NCI-H1694 treated with DMSO at 0.1 percent for 48 hours (cell line): ENCODE measurements at regions not wholly inside any gene's neighbourhood (a gene's known extent, or its start where the extent isn't known, plus 50 kb on each side); places are given as distances from the start of the nearest gene placed in this dataset.
"Not testable (repeated sequence)": the region's sequence is repeated elsewhere in the genome, so short reads cannot be mapped to it uniquely, and the experiment has no call there.

Experiments used
- DNase-seq: peaks from one replicate; lab custom pipeline; 2025; lab: John Stamatoyannopoulos, UW

DNA sequence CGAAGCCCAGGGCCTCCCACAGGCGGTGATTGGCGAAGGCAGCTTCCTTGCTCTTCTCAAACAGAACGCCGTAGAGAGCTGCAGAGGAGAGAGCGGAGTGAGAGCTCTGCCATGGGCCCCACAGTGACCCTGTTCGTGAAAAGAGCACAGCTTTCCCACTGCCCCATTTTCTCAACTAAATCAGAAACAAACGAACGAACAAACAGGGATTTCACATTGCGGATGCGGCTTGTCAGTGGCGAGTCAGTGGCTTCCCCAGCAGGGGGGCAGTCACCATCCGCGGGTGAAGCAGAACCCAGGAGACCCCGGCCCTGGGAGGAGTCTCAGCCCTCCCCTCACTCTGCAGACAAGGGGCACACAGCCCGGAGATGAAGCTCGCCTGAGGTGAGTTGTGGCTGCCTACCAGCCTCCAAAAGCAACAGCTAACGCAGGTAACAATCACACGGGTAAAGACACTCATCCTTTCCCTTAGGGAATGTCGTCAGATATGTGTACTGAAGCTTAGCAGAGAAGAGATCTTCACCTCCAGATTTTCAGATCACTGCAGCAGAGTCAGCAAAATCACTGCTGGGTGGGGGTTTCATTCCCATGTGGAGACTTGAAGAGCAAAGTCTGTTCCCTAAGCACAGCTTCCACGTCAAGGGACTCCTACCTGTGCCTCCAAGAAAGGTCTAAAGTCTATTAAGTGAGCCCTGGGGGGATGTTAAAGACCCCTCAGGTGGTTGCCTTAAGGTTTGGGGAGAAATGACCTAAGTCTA, 51.2 kb upstream of the GPR31 start:
- DNase-seq, result no peak

DNA sequence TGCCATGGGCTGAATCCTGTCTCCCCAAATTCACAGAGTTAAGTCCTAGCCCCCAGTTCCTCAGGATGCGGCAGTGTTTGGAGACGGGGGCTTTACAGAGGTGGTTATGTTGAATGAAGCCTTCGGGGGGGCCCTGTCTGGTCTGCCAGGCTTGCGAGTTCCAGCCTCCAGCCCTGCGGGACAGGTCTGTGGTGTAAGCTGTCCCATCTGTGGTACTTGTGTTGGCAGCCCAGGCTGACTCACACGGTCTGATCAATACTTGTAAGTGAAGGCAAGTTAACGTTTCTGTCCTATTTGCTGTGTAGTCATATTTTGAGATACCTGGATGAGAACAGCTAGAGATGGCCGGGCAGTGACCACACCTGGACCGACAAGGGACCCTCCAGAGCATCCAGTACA, 51.8 kb upstream of the GPR31 start:
- DNase-seq, result no peak

DNA sequence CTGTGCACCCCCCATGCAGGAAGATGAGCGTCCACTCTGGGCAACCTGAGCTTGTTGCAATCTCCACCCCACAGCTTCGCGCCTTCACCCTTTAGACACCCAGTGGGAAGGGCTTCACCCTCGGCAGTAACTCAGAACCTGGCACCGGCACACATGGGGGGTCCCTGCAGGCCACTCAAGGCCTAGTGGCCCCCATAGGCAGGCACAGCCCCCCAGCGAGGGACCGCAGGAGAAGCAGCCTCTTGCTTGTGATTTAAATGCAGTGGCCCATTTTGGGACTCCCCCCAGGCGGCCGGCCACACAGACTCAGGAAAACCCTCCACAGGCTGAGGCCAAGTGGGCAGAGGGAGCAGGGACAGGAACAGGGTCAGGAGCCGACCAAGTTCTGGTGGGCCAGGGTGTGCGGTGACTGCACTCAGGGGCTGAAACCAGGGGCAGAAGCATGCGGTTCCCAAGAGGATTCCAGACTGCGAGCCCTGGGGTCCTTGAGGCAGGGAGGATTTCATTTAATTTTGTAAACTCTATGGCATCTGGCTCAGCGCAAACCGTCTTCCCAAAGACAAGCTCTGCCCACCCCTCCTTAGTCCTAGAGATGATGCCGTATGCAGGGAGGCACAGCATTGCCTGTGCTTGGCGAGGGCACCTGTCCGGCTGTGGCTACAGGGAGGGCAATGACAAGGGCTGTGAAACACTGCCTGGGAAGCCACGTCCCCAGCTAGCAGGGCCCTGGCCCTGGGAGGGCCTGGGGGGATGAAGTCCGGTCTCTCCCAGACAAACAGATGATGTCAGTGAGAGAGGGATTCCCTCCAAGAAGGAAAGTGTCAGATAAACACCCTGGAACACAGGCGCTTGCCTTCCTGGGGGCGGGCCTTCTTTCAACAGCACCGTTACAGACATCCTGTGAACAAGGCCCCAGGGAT, 52.9 kb upstream of the GPR31 start:
- no peak for DNase-seq

DNA sequence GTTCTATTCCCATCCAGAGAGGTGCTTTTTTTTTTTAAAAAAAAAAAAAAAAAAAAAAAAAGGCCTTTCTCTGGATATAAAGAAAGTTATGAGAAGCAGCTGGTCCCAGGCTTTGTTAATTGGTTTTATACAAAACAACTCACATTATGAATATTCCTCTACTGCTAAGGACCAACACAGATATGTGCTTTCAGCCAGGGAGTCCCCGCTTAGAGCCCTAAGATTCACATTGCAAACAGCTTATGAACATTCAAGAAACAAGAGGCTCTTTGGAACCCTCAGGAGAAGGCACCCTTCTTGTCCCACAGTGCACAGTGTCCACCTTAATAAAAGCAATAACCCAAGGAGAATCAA, 53.5 kb upstream of the GPR31 start:
- DNase-seq, result no peak

DNA sequence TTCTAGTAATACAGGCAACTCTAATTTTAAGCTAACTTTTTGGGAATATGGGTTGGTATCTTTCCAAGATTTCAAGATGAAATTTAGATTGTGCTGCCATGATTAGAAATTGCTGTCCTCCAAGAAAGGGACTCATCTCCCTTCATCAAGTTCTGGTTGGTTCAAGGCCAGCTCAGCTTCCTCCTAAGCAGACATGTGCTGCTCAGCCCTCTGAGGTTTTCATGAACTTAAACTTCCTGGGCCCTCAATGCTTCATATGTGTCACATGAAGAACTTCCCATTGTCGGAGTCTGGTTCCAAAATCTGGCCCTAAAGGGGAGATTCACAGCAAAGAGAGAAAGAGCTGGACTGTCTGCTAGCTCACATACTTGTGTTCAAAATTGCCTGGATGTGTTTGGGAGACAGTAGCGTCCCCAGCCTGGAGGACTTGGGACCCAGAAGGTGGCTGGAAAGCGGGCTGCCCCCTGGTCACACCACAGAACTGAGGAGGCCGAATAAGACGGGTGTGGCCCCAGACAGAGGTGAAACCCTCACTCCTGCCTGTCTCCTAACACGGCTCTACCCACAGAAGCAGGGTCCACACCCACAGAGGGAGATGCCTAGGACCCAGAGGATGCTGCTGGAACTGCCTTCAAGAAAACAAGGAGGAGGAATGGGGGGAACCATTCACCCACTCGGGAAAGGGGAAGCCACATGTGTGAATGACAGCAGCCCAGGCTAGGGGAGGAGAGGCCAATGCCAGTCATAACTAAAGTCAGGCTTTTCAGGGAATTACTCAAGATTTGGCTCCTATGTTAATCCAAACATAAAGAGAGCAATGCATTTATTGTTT, 54.3 kb upstream of the GPR31 start:
- DNase-seq, result no peak

DNA sequence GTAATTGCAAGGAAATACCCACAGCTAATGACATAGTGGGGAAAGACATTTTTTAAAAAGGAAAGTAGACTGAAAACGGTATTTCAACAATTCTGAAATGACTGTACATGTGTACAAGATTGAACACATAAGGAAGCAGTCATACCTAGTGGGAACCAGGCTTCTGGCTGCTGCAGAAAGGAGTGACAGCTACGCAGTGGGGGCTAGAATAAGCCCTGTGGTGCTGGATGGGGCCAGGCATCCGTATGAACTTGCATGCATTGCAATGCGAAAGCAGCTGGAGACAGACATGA, 54.9 kb upstream of the GPR31 start:
- no peak for DNase-seq

DNA sequence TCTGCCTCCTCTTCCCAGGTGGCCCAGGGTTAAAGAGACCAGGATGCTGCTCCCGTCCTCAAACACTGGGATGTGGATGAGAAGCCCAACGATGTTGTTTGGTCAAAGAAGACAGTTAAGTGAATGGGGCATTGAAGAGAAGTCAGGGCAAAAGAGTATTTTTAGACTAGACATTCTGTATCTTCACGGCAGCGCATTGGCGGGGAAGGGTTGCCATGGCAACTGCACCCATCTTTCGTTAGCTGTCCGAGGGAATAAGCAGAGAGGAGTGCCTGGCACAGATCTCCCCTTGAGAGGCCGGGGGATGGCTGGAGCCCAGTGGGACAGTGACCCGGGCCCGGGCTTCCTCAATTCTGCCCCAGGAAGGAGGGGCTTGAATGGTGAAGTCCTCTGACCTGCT, 56.4 kb upstream of the GPR31 start:
- no peak for DNase-seq

DNA sequence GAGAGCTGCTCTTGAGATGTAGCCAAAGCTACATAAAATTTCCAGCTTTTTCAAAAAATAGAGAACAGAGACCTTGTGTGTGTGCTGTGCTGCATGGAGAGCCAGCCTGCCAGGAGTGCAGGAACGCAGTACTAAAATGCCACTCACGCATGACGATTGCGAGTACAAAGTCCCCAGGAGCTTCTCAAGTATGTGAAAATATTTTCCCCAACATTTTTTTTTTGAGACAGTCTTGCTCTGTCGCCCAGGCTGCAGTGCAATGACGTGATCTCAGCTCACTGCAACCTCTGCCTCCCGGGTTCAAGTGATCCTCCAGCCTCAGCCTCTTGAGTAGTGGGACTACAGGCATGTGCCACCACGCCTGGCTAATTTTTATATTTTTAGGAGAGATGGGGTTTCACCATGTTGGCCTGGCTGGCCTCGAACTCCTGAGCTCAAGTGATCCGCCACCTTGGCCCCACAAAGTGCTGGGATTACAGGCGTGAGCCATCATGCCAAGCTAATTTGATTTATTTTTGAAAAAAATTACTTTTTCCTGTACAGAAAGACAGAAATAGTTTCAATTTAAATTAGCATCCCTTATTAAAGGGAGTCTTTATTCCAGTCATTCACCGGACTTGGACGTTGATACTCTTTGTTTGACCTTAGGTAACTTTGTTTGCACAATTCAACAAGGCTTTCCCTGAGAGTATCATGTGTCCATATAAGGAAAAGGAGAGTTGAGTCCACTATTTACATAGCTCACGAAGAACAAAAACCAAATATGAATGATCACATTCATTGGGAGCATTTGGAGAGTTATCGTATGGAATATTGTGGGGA, 57.9 kb upstream of the GPR31 start:
- not testable (repeated sequence) for DNase-seq

DNA sequence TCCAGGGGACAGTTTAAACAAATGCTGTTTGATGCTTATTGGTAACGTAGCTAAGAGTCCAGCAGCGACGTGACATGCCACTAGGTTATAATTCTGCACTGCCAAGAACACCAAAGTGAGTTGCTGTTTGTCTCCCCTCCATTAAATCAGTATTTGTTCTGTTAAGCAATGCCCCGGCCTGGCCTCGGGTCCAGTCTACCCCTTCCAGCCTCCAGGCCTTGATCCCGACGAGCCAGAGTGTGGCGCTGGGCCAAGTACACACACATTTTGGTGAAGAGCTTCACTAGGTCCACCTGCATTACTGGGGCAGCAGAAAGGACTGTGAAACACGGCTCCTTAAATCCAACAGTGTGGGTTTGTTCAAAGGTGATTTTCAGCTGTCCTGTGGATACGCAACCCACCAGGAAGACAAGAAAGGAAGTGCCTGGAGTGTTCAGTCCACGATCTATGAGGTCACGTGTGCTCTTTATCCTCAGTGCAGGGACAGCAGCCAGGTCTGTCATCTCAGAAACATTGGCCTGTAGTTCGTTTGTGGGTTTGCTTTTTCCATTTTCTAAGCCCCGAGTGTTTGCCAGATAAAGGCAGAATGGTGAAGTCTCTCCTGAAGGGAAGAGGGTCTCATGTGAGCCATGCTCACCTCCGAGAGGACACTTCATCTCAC, 58.7 kb upstream of the GPR31 start:
- not testable (repeated sequence) for DNase-seq

DNA sequence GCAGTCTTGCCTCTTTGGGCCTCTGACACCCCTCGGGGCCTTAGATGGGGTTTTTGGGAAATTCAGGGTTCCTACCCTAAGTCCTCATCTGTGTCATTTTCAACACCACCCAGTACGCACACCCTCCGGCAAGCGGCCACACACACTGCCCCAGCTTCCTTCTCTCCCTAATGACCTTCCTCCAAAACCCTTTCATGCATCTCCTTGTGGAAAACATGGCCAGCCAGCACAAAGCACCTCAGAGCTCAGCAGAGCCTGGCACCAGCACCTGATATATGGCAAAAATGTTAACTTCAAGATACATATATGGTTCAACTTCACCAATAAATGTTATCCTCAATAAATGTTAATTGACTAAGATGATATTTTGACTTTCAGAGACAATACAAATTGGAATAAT, 59.3 kb upstream of the GPR31 start:
- not testable (repeated sequence) for DNase-seq

DNA sequence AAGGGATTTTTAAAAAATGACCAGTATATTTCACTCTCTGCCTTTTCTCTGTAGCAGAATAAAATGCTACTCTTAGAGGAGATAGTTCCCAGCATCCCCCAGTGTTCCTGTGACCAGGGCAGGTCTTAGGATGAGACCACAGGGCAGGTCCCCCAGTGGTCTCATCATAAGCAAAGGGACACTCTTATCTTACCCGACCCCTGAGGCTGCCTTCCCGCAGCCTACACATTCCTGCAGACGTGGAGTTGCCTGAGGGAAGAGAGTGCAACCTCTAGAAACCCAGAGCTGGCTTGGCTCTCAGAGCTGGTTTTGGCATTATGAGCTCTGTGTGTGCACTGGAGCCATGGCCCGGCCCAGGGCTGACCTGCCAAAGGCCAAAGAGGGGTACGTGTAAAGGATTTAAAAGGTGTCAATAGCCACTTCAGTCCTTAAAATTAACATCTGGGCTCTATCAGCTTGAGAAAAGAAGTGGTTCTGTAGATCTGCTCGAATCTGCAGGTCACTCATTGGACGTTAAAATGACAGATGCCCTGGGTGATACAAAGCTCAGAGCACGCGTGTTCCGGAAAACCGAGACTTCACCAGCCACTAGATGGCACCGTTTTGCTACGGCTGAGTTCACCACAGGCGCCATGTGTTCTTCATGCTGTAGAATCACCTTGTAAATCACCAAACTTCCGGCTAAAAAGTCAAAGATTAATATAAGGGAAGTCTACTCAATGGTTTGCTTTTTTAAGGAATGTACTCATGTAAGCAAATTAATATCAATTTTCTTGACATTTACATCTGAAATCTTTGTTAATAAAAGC, 60.4 kb upstream of the GPR31 start:
- peak; percentile 6 for DNase-seq

DNA sequence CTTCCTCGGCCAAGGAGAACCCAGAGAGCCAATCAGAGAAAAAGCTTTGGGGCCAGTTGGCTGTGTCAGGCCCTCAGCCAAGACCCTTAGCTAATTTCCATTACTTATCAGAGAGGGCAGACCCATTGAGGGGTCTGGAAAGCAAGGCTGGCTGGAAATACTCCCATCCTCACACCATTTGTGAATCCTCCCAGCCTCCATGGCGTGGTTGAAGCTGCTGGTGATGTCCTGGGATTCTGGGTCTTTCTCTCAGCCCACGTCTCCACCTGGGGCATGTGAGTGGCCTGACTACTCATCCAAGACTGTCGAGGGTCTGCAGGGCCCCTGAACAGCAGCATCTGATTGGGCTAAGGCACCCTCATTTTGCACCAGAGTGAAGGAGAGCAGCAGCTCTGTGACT, 61.3 kb upstream of the GPR31 start:
- not testable (repeated sequence) for DNase-seq

DNA sequence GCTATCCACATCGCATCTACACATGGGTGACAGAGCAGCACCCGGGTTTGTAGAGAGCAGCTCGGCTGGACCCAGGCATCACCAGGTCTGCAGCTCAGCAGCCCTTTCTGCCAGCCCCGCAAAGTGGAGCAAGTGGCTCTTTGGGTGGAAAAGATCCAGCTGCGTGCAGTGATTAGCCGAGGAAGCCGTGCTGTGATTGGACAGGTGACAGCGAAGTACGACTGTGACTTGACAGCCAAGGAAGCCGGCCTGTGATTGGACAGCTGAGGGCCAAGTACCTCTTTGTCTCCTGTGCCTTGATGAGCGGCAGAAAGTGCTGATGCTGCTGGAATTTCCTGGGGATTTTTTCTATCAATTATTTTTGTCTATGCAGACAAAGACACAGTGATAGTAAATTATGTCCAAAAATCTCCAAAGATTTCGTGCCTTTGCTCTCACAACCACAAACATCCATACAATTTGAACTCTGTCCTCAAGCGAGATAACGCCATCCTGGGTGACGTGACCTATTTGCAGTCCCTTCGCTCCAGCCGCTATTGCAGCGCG, 62.3 kb upstream of the GPR31 start:
- DNase-seq, result no peak

DNA sequence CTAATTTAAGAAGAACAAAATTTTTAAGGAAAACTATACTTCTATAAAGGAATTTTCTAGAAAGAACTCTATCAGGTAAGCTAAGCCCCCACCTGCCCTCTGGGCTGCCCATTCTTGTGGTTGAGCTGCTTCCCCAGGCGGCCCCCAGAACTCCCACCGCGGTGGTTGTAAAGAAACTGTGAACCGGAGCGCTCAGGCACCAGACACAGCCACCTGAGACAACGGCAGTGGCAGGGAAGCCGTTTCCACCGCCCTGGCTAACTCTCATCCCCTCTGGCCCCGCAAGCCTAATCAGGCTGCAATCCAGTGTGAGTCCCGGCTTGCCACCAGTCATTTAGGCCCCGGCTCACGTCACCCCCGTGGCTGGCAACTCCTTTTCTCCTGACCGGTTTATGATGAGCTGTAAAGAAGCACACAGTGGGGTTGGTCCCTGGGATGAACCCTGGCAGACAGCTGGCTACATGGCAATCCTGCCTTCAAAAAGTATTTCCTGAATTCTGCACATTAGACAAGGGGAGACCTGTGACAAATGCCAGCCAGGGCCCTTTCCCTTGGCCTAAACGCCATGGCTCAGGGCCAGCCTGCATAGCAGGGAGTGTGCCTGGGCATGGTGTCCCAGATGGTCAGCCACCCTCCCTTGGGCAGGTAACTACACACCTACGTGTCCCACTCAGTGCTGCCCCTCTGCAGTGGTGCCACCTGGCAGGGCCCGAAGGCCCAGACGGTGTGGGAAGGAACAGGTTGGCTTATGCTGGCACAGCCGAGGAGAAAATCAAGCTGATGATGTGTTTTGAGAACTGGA, 63.8 kb upstream of the GPR31 start:
- DNase-seq, result no peak

DNA sequence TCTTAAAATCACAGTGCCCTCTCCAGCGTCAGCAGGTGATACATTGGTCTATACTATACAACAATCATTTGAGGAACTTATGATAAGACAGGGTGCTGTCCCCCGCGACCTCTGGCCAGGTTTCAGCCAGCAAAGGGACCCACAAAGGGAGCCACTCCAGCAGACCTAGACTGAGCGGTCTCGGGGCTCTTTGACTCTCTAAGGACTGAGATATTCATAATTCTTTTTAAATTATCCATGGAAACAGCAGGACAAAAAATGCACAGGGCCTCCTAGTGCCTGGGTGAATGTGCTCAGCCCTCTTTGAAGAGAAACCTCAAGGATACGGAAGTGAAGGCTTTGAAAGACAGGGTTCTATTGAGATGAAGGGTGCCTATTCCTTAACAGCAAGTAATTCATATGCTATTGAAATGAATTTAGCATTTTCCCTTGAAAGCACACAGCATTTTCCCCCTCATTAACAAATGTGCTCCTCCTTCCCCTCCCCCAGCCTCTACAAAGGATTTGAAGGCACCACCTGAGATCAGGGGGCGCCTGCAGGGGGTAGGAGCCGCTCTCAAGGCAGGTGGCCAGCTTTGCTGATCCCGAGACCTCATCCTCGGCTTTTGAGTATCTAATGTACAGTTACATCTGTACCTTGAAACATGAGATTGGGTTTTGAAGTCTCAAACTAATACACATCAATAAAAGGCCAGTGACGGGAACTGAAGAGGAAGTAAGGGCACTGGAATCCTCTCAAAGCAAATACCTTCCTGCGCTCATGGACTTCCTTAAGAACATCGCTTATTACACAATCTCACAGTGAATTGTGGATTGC, 65.3 kb upstream of the UNC93A start:
- DNase-seq, result not testable (repeated sequence)

DNA sequence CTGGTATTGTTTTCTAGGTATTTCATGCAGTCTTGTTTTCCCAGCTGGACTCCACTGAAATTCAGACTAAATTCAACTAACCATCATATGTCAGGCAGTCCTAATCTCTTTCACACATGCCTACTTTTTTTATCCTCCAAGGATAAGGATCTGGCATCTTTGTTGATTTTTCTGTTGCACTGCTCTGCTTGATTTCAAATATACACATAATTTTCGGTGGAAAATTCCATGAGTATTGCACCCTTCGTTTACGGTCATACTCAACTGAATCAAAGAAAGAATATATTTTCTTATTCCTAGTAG, 64.8 kb upstream of the UNC93A start:
- DNase-seq, result no peak

DNA sequence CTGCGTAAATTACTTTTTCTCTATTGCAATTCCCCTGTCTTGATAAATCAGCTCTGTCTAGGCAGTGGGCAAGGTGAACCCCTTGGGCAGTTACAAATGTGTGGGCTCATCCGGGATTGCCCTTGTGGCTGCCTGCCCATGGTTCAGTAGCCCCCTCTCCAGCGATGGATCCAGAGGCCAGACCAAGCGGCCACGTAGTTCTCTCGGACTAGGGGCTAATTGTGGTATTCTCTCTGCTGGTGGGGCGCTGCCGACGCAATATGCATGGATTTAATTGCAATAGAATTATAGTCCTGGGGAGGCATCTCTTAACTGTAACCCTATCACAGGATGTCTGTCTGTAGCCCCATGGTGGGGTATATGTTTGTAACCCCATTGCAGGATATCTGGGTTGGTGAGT, 64.3 kb upstream of the UNC93A start:
- DNase-seq, result no peak

DNA sequence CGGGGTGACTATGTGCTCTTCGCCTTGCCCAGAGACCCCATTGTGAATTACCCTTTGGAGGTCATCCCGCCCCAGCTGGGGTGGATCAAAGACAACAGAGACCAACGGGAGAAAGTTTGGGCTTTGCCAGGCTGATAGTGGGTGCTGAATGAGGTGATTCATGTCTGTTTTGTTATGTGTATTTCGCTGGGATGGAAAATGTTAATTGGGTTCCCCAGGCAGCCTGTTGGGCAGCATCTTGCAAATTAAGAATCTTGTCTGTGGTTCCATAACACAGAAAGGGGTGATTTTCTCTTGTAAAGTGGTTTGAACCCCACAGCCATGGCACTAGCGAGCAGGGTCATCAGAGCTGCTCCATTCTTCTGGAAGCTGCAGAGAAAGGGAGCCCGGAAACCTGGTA, 63.1 kb upstream of the UNC93A start:
- DNase-seq, result no peak

DNA sequence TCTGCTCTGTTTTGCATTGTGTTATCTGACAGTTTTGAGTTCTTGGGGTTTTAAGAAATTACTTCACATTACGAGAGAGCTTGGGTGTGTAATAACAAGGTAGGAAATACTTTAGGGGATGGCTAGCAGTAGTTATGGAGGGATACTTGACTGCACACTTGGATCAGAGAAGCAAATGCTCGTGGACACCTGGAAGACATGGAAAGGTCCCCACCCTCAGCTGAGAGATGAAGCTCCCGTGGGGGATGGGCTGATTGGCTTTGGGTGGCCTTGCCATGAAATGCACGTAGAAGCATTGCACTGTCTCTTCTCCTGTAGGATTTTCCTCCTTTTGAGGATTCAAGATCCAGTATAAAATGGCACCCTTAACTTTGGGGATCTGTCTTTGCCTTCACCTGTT, 61.5 kb upstream of the UNC93A start:
- DNase-seq, result no peak
